NCI-H524 treated with DMSO at 0.1 percent for 48 hours (cell line): ENCODE measurements at regions not wholly inside any gene's neighbourhood (a gene's known extent, or its start where the extent isn't known, plus 50 kb on each side); places are given as distances from the start of the nearest gene placed in this dataset.

Experiments
- DNase-seq: peaks from one replicate; lab custom pipeline; 2025; lab: John Stamatoyannopoulos, UW

GRCh38 chr11:30155428-30155827 lies 75.4 kb upstream of the FSHB start:
- DNase-seq: no peak

- no peak for DNase-seq
Observed at GRCh38 chr11:30159546-30159945, 71.3 kb upstream of the FSHB start.

DNA sequence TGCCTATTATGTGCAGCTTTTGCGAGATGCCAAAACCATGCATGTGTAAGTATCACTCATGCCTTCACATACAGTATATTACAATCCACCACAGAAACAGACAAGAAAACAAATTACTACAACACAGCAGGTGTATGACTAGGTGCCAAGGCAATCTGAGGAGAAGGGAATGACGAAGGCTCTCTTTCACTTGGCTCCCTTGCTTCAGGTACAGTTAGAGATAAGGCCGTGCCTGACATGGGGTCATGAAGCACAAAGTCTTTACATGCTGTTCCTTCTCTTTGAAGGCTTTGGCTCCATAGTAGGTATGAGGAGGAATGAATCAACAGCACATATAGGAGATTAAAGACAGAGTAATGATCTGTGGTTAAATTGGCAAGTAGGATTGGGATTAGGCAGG lies 65.2 kb upstream of the FSHB start:
- DNase-seq: no peak

DNA sequence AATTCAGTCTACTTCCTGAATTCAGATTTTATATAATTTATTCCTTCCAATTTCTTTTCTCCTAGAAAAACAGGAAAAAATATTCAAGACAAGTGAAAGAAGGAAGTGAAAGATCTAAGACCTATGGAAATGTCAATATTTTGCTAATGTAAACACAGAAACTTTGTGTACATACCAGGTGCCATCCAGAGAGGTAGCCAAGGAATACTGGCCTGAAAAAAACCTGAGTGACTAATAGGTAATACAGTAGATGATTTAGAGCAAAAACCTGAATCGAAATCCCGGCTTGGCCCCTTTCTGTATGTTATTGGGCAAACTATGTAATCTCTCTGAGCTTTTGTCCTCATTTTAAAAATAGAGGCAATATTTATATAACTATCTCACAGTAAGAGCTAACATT lies 59.2 kb upstream of the FSHB start:
- no peak for DNase-seq

DNA sequence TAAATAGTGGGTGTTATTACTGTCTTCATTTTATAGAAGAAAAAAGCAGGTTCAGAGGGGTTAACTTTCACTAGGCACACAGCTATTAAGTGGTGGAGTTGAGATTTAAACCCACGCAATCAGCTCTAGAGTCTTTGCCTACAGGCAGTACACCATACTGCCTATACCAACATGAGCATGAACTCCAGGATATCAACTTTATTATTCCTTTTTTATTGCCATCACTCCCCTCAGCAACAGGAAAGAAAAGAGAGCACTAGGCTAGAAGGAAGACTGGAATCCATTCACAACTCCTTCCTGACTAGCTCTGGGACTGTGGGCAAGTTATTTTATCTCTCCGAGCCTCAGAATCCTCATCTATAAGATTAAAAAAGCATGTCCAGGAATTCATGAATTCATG lies 58.7 kb upstream of the FSHB start:
- DNase-seq: no peak

DNA sequence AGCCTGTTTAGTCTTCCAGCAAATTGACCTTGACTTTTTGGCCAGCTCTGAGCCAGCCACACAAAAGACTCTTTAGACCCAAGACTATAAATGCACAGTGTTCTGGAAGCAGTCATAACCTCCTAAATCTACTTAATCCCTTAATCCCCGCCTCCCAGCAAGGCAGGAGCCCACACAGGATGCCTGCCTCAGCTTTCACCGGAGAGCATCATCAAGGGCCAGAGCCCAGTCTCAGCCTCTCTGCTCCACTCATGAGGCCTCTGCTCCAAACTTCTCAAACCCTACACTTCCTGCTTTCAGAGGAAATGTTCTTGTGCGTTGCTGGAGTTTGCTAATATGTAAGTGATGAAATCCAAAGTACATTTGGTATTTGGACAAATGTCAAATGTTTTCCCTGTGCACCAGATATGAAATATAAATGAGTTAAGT lies 57.9 kb upstream of the FSHB start:
- DNase-seq: no peak

- peak; percentile 45 for DNase-seq
Observed at GRCh38 chr11:30174265-30175020, 56.4 kb upstream of the FSHB start.
